H1 (cell line): ENCODE measurements at regions not wholly inside any gene's neighbourhood (a gene's known extent, or its start where the extent isn't known, plus 50 kb on each side); places are given as distances from the start of the nearest gene placed in this dataset.

Source experiments
- CTCF ChIA-PET: fragments of 300-600 bp; sonication (Branson Sonifier 250); formaldehyde crosslinking; loops from one replicate; lab custom pipeline; 2021; ENCODE audit not compliant: partially characterized antibody; lab: Charles Lee
- POLR2A ChIA-PET: fragments of 300-600 bp; sonication (Branson Sonifier 250); formaldehyde crosslinking; loops from one replicate; lab custom pipeline; 2021; ENCODE audit warnings: inconsistent platforms; ENCODE audit not compliant: partially characterized antibody; lab: Charles Lee
- DNase-seq, 2 experiments: peaks; one replicate each; pipeline versions ENCODE4 v3.0.0 to v3.0.0-alpha.2; 2010 to 2022; ENCODE audit warnings: low spot score in 2 of 2, low read depth in 1 of 2, mixed read lengths in 1 of 2
- FAIRE-seq: peaks from 2 replicates; lab custom pipeline; 2011; peaks lifted over from hg19 to GRCh38; lab: Jason Lieb, UNC
- H2AFZ ChIP-seq: 2 replicates; pipeline ENCODE4 v1.8.1; 2012; ENCODE audit warnings: low read length, inconsistent platforms
- H2AK5ac ChIP-seq: 2 replicates; pipeline ENCODE4 v1.6.1; 2013; ENCODE audit warnings: low read depth, low read length
- H2BK120ac ChIP-seq: replicated peaks from 2 replicates; pipeline ENCODE3; 2013; ENCODE audit warnings: low read depth, low read length, inconsistent platforms
- H2BK12ac ChIP-seq: 2 replicates; pipeline ENCODE4 v1.6.1; 2013; ENCODE audit warnings: low read depth, low read length
- H2BK15ac ChIP-seq: 2 replicates; pipeline ENCODE4 v1.6.1; 2013; ENCODE audit warnings: low read length
- H2BK20ac ChIP-seq: 2 replicates; pipeline ENCODE4 v1.6.1; 2013; ENCODE audit warnings: low read length
- H2BK5ac ChIP-seq: 2 replicates; pipeline ENCODE4 v1.6.1; 2013; ENCODE audit warnings: low read depth, low read length
- H3K14ac ChIP-seq: 2 replicates; pipeline ENCODE4 v1.6.1; 2013; ENCODE audit warnings: inconsistent platforms; ENCODE audit not compliant: insufficient read length
- H3K18ac ChIP-seq: 2 replicates; pipeline ENCODE4 v1.6.1; 2013; ENCODE audit warnings: low read length; ENCODE audit errors: extremely low read depth
- H3K23ac ChIP-seq: 2 replicates; pipeline ENCODE4 v1.6.1; 2013; ENCODE audit warnings: inconsistent platforms; ENCODE audit not compliant: insufficient read length
- H3K23me2 ChIP-seq: 2 replicates; pipeline ENCODE4 v1.6.1; 2013; ENCODE audit warnings: low read depth, low read length
- H3K27ac ChIP-seq: 2 replicates; pipeline ENCODE4 v1.6.1; 2011; ENCODE audit warnings: low read depth, low read length, inconsistent platforms
- H3K27me3 ChIP-seq, 4 experiments: replicated peaks in 1 of 4; 1 replicate in 1 of 4; 2 replicates in 3 of 4; pipeline versions ENCODE4 v1.6.1 to v1.8.1; 2011 to 2013; ENCODE audit warnings: low read length in 3 of 4, mild to moderate bottlenecking in 3 of 4, inconsistent platforms in 2 of 4, mixed read lengths in 2 of 4, moderate library complexity in 1 of 4; ENCODE audit not compliant: control insufficient read depth in 3 of 4, insufficient read depth in 3 of 4; ENCODE audit errors: extremely low read depth in 1 of 4
- H3K36me3 ChIP-seq, 4 experiments: 2 replicates each; pipeline versions ENCODE4 v1.6.1 to v1.8.1; 2011 to 2013; ENCODE audit warnings: mild to moderate bottlenecking in 4 of 4, low read length in 3 of 4, moderate library complexity in 2 of 4, control low read depth in 1 of 4, inconsistent platforms in 1 of 4; ENCODE audit not compliant: insufficient read depth in 4 of 4, control insufficient read depth in 2 of 4
- H3K4ac ChIP-seq: replicated peaks from 2 replicates; pipeline ENCODE3; 2013; ENCODE audit warnings: low read length, low read depth, mixed read lengths, inconsistent platforms; ENCODE audit not compliant: insufficient read length
- H3K4me1 ChIP-seq, 4 experiments: replicated peaks in 1 of 4; 1 replicate in 1 of 4; 2 replicates in 3 of 4; pipeline versions ENCODE4 v1.6.1 to v1.8.1; 2011 to 2013; ENCODE audit warnings: low read length in 3 of 4, inconsistent platforms in 2 of 4, mixed read lengths in 1 of 4; ENCODE audit not compliant: insufficient read depth in 4 of 4, control insufficient read depth in 3 of 4
- H3K4me2 ChIP-seq, 2 experiments: 2 replicates each; pipeline versions ENCODE4 v1.6.1 to v1.8.1; 2011 to 2013; ENCODE audit warnings: low read depth in 2 of 2, low read length in 2 of 2, control low read depth in 1 of 2, inconsistent platforms in 1 of 2, mild to moderate bottlenecking in 1 of 2; ENCODE audit not compliant: insufficient read depth in 1 of 2
- H3K4me3 ChIP-seq, 4 experiments: fragments of 200-600, 300-600 bp in 1 of 4; sonication (generic), shearing (Covaris generic), sonication (Bioruptor Twin) in 1 of 4; 2 replicates each; pipeline versions ENCODE4 v1.5.1 to v1.8.1; 2011 to 2016; ENCODE audit warnings: low read length in 4 of 4, low read depth in 3 of 4, control low read depth in 2 of 4, inconsistent platforms in 2 of 4, mild to moderate bottlenecking in 2 of 4, mixed read lengths in 1 of 4, moderate library complexity in 1 of 4; ENCODE audit not compliant: insufficient read depth in 2 of 4; ENCODE audit errors: extremely low read depth in 1 of 4
- H3K56ac ChIP-seq: replicated peaks from 2 replicates; pipeline ENCODE3; 2013; ENCODE audit warnings: low read depth, mild to moderate bottlenecking, mixed read lengths, low read length, inconsistent platforms; ENCODE audit not compliant: insufficient read length
- H3K79me1 ChIP-seq: 2 replicates; pipeline ENCODE4 v1.6.1; 2013; ENCODE audit warnings: low read depth, low read length, control low read depth
- H3K79me2 ChIP-seq, 2 experiments: 2 replicates each; pipeline versions ENCODE4 v1.6.1 to v1.8.1; 2012 to 2013; ENCODE audit warnings: low read length in 2 of 2, mild to moderate bottlenecking in 2 of 2, inconsistent platforms in 1 of 2; ENCODE audit not compliant: insufficient read depth in 2 of 2, control insufficient read depth in 1 of 2
- H3K9ac ChIP-seq, 4 experiments: replicated peaks in 1 of 4; 1 replicate in 1 of 4; 2 replicates in 3 of 4; pipeline versions ENCODE4 v1.6.1 to v1.8.1; 2011 to 2013; ENCODE audit warnings: low read depth in 3 of 4, low read length in 3 of 4, control low read depth in 2 of 4, mild to moderate bottlenecking in 2 of 4, moderate library complexity in 2 of 4, inconsistent platforms in 1 of 4; ENCODE audit errors: extremely low read depth in 1 of 4
- H3K9me3 ChIP-seq, 2 experiments: 2 replicates each; pipeline versions ENCODE4 v1.6.1 to v1.8.1; 2012 to 2013; ENCODE audit warnings: mild to moderate bottlenecking in 2 of 2, moderate library complexity in 2 of 2, control low read depth in 1 of 2, inconsistent platforms in 1 of 2, low read depth in 1 of 2, low read length in 1 of 2, mixed read lengths in 1 of 2; ENCODE audit not compliant: insufficient read depth in 2 of 2
- H4K20me1 ChIP-seq, 2 experiments: replicated peaks in 1 of 2; 2 replicates each; pipeline versions ENCODE3 to v1.8.1; 2011 to 2013; ENCODE audit warnings: inconsistent platforms in 2 of 2, low read length in 2 of 2, mild to moderate bottlenecking in 1 of 2; ENCODE audit not compliant: insufficient read depth in 2 of 2, control insufficient read depth in 1 of 2
- H4K5ac ChIP-seq: 2 replicates; pipeline ENCODE4 v1.6.1; 2013; ENCODE audit warnings: low read length, low read depth, mixed read lengths, inconsistent platforms; ENCODE audit not compliant: insufficient read length
- H4K8ac ChIP-seq: 2 replicates; pipeline ENCODE4 v1.8.0; 2013; ENCODE audit warnings: mild to moderate bottlenecking, moderate library complexity, low read length, inconsistent platforms; ENCODE audit not compliant: insufficient read depth; ENCODE audit errors: extremely low read depth
- H4K91ac ChIP-seq: replicated peaks from 2 replicates; pipeline ENCODE3; 2013; ENCODE audit warnings: low read length, mixed read lengths, inconsistent platforms; ENCODE audit not compliant: insufficient read length
- BCL11A ChIP-seq, 2 experiments: IDR thresholded peaks; one replicate each; pipeline ENCODE4 v1.6.1; 2011; ENCODE audit warnings: low read depth in 2 of 2, low read length in 2 of 2, mild to moderate bottlenecking in 2 of 2
- CBX5 ChIP-seq: fragments of 300-800, 300-1000 bp; sonication (generic); IDR thresholded peaks from 2 replicates; pipeline ENCODE4 v1.7.1; 2016; ENCODE audit warnings: antibody characterized with exemption, low read length, low read depth
- CEBPB ChIP-seq: IDR thresholded peaks from 2 replicates; pipeline ENCODE4 v1.6.1; 2012; ENCODE audit warnings: low read depth, low read length
- CHD1 ChIP-seq: IDR thresholded peaks from 2 replicates; pipeline ENCODE4 v1.6.1; 2012; ENCODE audit warnings: low read depth, low read length, improper control_type of control experiment
- CREB1 ChIP-seq: IDR thresholded peaks from 2 replicates; pipeline ENCODE4 v1.6.1; 2012; ENCODE audit warnings: inconsistent platforms
- CTBP2 ChIP-seq: IDR thresholded peaks from 2 replicates; pipeline ENCODE4 v1.7.0; 2011; ENCODE audit warnings: borderline replicate concordance, mild to moderate bottlenecking, moderate library complexity, mixed read lengths, low read length; ENCODE audit not compliant: insufficient read depth, insufficient read length
- GABPA ChIP-seq: IDR thresholded peaks from 2 replicates; pipeline ENCODE4 v1.6.1; 2011; ENCODE audit warnings: mild to moderate bottlenecking, low read length, moderate library complexity, borderline replicate concordance; ENCODE audit not compliant: insufficient read depth
- NANOG ChIP-seq: IDR thresholded peaks from 2 replicates; pipeline ENCODE4 v1.6.1; 2011; ENCODE audit warnings: low read length, low read depth, mild to moderate bottlenecking, inconsistent platforms; ENCODE audit not compliant: insufficient read depth, poor library complexity, severe bottlenecking
- SP2 ChIP-seq: IDR thresholded peaks from 2 replicates; pipeline ENCODE4 v1.6.1; 2012; ENCODE audit warnings: mild to moderate bottlenecking, low read length, inconsistent platforms
- SRF ChIP-seq: IDR thresholded peaks from 2 replicates; pipeline ENCODE4 v1.6.1; 2011; ENCODE audit warnings: mild to moderate bottlenecking, low read depth, low read length, moderate library complexity
- ZNF274 ChIP-seq: IDR thresholded peaks from 2 replicates; pipeline ENCODE4 v1.7.0; 2012; ENCODE audit warnings: low read length, borderline replicate concordance; ENCODE audit errors: extremely low read depth
- WGBS, 2 experiments: shearing (Covaris generic) in 1 of 2; methylation state at CpG; one replicate each; pipeline versions ENCODE4 v1.1.6 to v1.1.7; 2013 to 2015; ENCODE audit warnings: low lambda C conversion rate in 2 of 2, mixed read lengths in 2 of 2, inconsistent platforms in 1 of 2, low coverage in 1 of 2, missing lambda C conversion rate in 1 of 2; ENCODE audit not compliant: insufficient replicate concordance in 2 of 2, insufficient coverage in 1 of 2, insufficient read length in 1 of 2; ENCODE audit errors: extremely low coverage in 1 of 2, missing lambda C conversion rate in 1 of 2; 5-methylcytosine and 5-hydroxymethylcytosine counted together

GRCh38 chr18:44516450-44516849 is 164.2 kb upstream of the SETBP1 start:
- Histone ChIP-seq H3K4me1 (no peaks in the 10 kb centered on the region), H3K18ac (no peak overlapping the region), H3K23ac (no peak overlapping the region), H2BK12ac (no peak overlapping the region), H3K36me3 (no peaks in the 10 kb centered on the region), H3K23me2 (no peaks in the 10 kb centered on the region), H3K4me2 (no peak overlapping the region), H3K9ac (no peak overlapping the region), H4K5ac (no peak overlapping the region), H3K14ac (no peak overlapping the region), H3K4ac (no peak overlapping the region), H2BK5ac (no peak overlapping the region), H3K27ac (no peak overlapping the region), H4K20me1 (no peaks in the 10 kb centered on the region), H4K8ac (no peak overlapping the region), H3K79me1 (no peaks in the 10 kb centered on the region), H3K4me3 (no peak overlapping the region), H3K27me3 (peaks cover 0 to 1% (median 0%) of the 10 kb centered on the region in 4 experiments; a peak in 1 of 7 replicates), H3K56ac (no peak overlapping the region), H2AFZ (no peak overlapping the region), H2BK20ac (no peak overlapping the region), H3K9me3 (no peaks in the 10 kb centered on the region), H4K91ac (no peak overlapping the region), H3K79me2 (no peaks in the 10 kb centered on the region), H2BK120ac (no peak overlapping the region), H2BK15ac (no peak overlapping the region), H2AK5ac (no peak overlapping the region)
- FAIRE-seq (no peak), DNase-seq (no peak)
- ChIA-PET CTCF (no interaction called here), POLR2A (no interaction called here)
- TF ChIP-seq NANOG (no peak), BCL11A (IDR thresholded peaks at IDR 0.05; ENCODE audit: low read depth in 2 of 2, low read length in 2 of 2) (no peak), GABPA (no peak), CEBPB (no peak), SRF (no peak), CBX5 (no peak), SP2 (no peak), CHD1 (no peak), CREB1 (no peak), ZNF274 (no peak), CTBP2 (no peak)
- WGBS, 2 experiments = 100% methylated on average over 1 of the region's 1 CpG; no CpG with 5 or more reads in 1 of the 2 experiments
